WERI-Rb-1 (cell line): ENCODE measurements at regions not wholly inside any gene's neighbourhood (a gene's known extent, or its start where the extent isn't known, plus 50 kb on each side); places are given as distances from the start of the nearest gene placed in this dataset.
"Not testable (repeated sequence)": the region's sequence is repeated elsewhere in the genome, so short reads cannot be mapped to it uniquely, and the experiment has no call there.

Experiments
- DNase-seq: peaks from one replicate; pipeline ENCODE4 v3.0.0-alpha.2; 2020
- H3K27ac ChIP-seq: fragments of 250-450 bp; sonication (Bioruptor Pico); 2 replicates; pipeline ENCODE4 v1.5.1; 2020; ENCODE audit warnings: mild to moderate bottlenecking, moderate library complexity
- H3K27me3 ChIP-seq: fragments of 250-450 bp; sonication (Bioruptor Pico); 2 replicates; pipeline ENCODE4 v1.5.1; 2021; ENCODE audit warnings: mild to moderate bottlenecking, low read depth, moderate library complexity; ENCODE audit not compliant: insufficient read depth, severe bottlenecking
- H3K36me3 ChIP-seq: fragments of 250-450 bp; sonication (Bioruptor Pico); 2 replicates; pipeline ENCODE4 v1.5.1; 2020; ENCODE audit warnings: mild to moderate bottlenecking, moderate library complexity
- H3K4me3 ChIP-seq: 2 replicates; pipeline ENCODE4 v1.5.1; 2011; ENCODE audit warnings: low read depth, mild to moderate bottlenecking, control low read depth, low read length
- H3K9me3 ChIP-seq: fragments of 250-450 bp; sonication (Bioruptor Pico); 2 replicates; pipeline ENCODE4 v1.5.1; 2021; ENCODE audit warnings: mild to moderate bottlenecking, moderate library complexity; ENCODE audit not compliant: severe bottlenecking
- TF ChIP-seq, protein P1 (sequence below): IDR thresholded peaks from 2 replicates; pipeline ENCODE4 v1.5.1; 2011; ENCODE audit warnings: low read depth, mild to moderate bottlenecking, control low read depth, inconsistent platforms, low read length

DNA sequence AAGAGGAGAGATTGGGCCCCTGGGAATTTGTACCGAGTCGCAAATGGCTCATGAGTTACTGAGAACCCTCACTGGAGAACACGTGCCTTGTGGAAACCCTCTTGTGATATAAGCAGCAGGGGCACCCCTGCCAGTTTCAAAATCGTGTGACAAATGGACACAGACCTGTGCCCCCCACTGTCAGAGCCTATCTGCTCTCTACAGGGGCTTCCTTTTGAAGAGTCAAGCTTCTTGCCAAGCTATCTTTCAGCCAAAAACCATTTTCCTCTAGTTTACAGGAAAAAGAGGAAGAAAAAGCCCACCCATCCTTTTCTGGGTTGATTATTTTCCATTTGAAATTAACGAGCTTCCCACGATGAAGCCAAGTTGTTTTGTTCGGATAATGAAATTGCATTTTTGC is 64.1 kb upstream of the MPP7 start:
- Histone ChIP-seq H3K4me3 (no peak overlapping the region), H3K9me3 (no peaks in the 10 kb centered on the region), H3K36me3 (no peaks in the 10 kb centered on the region), H3K27ac (no peak overlapping the region), H3K27me3 (no peaks in the 10 kb centered on the region)
- no peak for DNase-seq
- TF ChIP-seq, protein P1, sequence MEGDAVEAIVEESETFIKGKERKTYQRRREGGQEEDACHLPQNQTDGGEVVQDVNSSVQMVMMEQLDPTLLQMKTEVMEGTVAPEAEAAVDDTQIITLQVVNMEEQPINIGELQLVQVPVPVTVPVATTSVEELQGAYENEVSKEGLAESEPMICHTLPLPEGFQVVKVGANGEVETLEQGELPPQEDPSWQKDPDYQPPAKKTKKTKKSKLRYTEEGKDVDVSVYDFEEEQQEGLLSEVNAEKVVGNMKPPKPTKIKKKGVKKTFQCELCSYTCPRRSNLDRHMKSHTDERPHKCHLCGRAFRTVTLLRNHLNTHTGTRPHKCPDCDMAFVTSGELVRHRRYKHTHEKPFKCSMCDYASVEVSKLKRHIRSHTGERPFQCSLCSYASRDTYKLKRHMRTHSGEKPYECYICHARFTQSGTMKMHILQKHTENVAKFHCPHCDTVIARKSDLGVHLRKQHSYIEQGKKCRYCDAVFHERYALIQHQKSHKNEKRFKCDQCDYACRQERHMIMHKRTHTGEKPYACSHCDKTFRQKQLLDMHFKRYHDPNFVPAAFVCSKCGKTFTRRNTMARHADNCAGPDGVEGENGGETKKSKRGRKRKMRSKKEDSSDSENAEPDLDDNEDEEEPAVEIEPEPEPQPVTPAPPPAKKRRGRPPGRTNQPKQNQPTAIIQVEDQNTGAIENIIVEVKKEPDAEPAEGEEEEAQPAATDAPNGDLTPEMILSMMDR, result no peak

- H3K4me3 ChIP-seq, result no peak overlapping the region
- H3K27ac ChIP-seq, result no peak overlapping the region
- TF ChIP-seq, protein P1, result no peak
- DNase-seq, result no peak
- H3K9me3 ChIP-seq, result no peaks in the 10 kb centered on the region
- H3K27me3 ChIP-seq, result no peaks in the 10 kb centered on the region
- H3K36me3 ChIP-seq, result no peaks in the 10 kb centered on the region
Measured at GRCh38 chr10:28367413-28367812, 64.5 kb upstream of the MPP7 start.

DNA sequence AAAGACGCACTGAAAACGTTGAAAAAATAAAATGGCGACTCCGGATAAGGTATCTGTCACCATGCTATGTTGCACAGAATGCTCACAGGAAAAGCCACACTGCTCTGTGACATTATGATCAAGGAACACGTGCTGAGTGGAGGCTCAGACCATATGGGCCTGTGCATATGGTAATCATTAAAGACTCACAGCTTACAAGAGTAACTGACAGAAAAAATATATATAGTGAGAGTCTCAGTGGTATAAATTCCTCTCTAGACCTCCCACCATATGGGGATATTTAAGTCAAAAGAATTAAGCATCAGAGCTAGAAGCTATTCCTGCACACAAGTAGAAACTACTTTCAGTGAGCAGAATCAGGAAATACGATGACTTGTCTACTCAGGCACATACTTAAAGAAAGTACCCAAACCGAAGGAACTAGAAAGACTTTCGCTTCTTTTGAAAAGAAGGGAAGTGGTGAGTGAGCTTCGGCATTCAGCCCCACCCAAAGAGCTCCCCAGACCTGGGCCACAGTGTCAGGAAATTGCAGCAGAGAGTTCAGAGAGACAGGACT is 65.1 kb upstream of the MPP7 start:
- Histone ChIP-seq H3K9me3 (no peaks in the 10 kb centered on the region), H3K36me3 (no peaks in the 10 kb centered on the region), H3K27me3 (no peaks in the 10 kb centered on the region), H3K4me3 (no peak overlapping the region), H3K27ac (no peak overlapping the region)
- TF ChIP-seq, protein P1, result no peak
- DNase-seq, result peak; percentile 16

GRCh38 chr10:28370107-28370835 is 67.4 kb upstream of the MPP7 start:
- Histone ChIP-seq H3K4me3 (no peak overlapping the region), H3K27me3 (no peaks in the 10 kb centered on the region), H3K9me3 (no peaks in the 10 kb centered on the region), H3K36me3 (no peaks in the 10 kb centered on the region), H3K27ac (no peak overlapping the region)
- DNase-seq, result no peak
- TF ChIP-seq, protein P1, result no peak

DNA sequence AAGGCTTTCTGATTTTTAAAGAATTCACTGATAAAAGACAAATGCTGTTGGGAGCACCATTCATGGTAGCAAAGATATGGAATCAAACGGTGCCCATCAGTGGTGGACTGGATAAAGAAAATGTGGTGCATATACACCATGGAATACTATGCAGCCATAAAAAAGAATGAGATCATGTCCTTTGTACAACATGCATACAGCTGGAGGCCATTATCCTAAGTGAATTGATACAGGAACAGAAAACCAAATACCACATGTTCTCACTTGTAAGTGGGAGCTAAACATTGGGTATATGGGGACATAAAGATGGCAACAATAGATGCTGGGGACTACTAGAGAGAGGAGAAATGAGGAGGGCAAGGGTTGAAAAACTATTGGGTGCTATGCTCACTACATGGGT is 68.8 kb upstream of the MPP7 start:
- H3K27ac ChIP-seq, H3K36me3 ChIP-seq, H3K9me3 ChIP-seq, H3K27me3 ChIP-seq, H3K4me3 ChIP-seq, DNase-seq: not testable (repeated sequence)

GRCh38 chr10:28374036-28374435 is 71.2 kb upstream of the MPP7 start:
- H3K9me3 ChIP-seq, result no peaks in the 10 kb centered on the region
- H3K27me3 ChIP-seq, result no peaks in the 10 kb centered on the region
- no peaks in the 10 kb centered on the region for H3K36me3 ChIP-seq
- no peak overlapping the region for H3K27ac ChIP-seq
- TF ChIP-seq, protein P1, result no peak
- H3K4me3 ChIP-seq, result no peak overlapping the region
- DNase-seq, result no peak
